K562 (cell line): ENCODE measurements at regions not wholly inside any gene's neighbourhood (a gene's known extent, or its start where the extent isn't known, plus 50 kb on each side); places are given as distances from the start of the nearest gene placed in this dataset.
"Not testable (repeated sequence)": the region's sequence is repeated elsewhere in the genome, so short reads cannot be mapped to it uniquely, and the experiment has no call there.

ENCODE experiments used
- ATAC-seq: fragments of 200-7000 bp; cut with Tn5 transposase; 3 replicates; pipeline ENCODE4 v1.9.1; 2020; ENCODE audit warnings: moderate library complexity
- BruUV-seq: library from RNA; stranded (reverse); fragments of 400-500 nt; replicated peaks from 2 replicates; lab custom pipeline; 2021; lab: Mats Ljungman, UMichigan
- CTCF ChIA-PET: fragments of 300-600 bp; formaldehyde crosslinking; extraction: SDS; loops from one replicate; lab custom pipeline; 2021; ENCODE audit warnings: low intra/inter-chr PET ratio; lab: Yijun Ruan, JAX
- POLR2A ChIA-PET: fragments of 300-600, 350-650 bp; sonication (Branson Sonifier 250); formaldehyde crosslinking; extraction: SDS; loops from one replicate; lab custom pipeline; 2021; ENCODE audit warnings: antibody characterized with exemption, inconsistent platforms; lab: Yijun Ruan, JAX
- DNase-seq, 4 experiments: peaks; one replicate each; pipeline versions ENCODE4 v3.0.0 to v3.0.0-alpha.2; 2011 to 2018; ENCODE audit warnings: low spot score in 3 of 4, mixed read lengths in 3 of 4; ENCODE audit errors: extremely low read depth in 1 of 4
- FAIRE-seq: peaks from 2 replicates; lab custom pipeline; 2011; peaks lifted over from hg19 to GRCh38; lab: Jason Lieb, UNC
- H2AFZ ChIP-seq: 2 replicates; pipeline ENCODE4 v1.6.0; 2011; ENCODE audit warnings: low read depth, low read length, control low read depth, inconsistent platforms
- H3K27ac ChIP-seq: fragments of 200-600 bp; 3 replicates; pipeline ENCODE4 v1.8.0; 2011; ENCODE audit warnings: low read depth, mild to moderate bottlenecking, control low read depth, inconsistent platforms, low read length, moderate library complexity, mixed read lengths; ENCODE audit errors: extremely low read depth
- H3K27me3 ChIP-seq, 2 experiments: fragments of 300-600 bp in 1 of 2; 2 replicates in 1 of 2; 3 replicates in 1 of 2; pipeline versions ENCODE4 v1.6.0 to v1.8.0; 2011; ENCODE audit warnings: inconsistent platforms in 2 of 2, low read length in 2 of 2, mild to moderate bottlenecking in 1 of 2, mixed read lengths in 1 of 2, moderate library complexity in 1 of 2; ENCODE audit not compliant: control insufficient read depth in 2 of 2, insufficient read depth in 2 of 2
- H3K36me3 ChIP-seq: fragments of 300-600 bp; 3 replicates; pipeline ENCODE4 v1.8.0; 2011; ENCODE audit warnings: mild to moderate bottlenecking, low read length, inconsistent platforms; ENCODE audit not compliant: control insufficient read depth, insufficient read depth
- H3K4me1 ChIP-seq, 2 experiments: fragments of 200-600 bp in 1 of 2; replicated peaks in 1 of 2; 2 replicates in 1 of 2; 3 replicates in 1 of 2; pipeline versions ENCODE4 v1.5.1 to v1.8.0; 2011; ENCODE audit warnings: inconsistent platforms in 2 of 2, low read length in 2 of 2, mild to moderate bottlenecking in 1 of 2, mixed read lengths in 1 of 2, moderate library complexity in 1 of 2; ENCODE audit not compliant: control insufficient read depth in 2 of 2, insufficient read depth in 2 of 2
- H3K4me2 ChIP-seq: 2 replicates; pipeline ENCODE4 v1.6.1; 2011; ENCODE audit warnings: low read length, control low read depth, inconsistent platforms, mixed read lengths; ENCODE audit not compliant: insufficient read depth
- H3K4me3 ChIP-seq: fragments of 200-600 bp; sonication (generic), shearing (Covaris generic); 2 replicates; pipeline ENCODE4 v1.5.1; 2016; ENCODE audit warnings: control low read depth, inconsistent platforms
- H3K79me2 ChIP-seq: fragments of 200-600 bp; 3 replicates; pipeline ENCODE4 v1.8.0; 2011; ENCODE audit warnings: low read length, inconsistent platforms; ENCODE audit not compliant: control insufficient read depth, insufficient read depth
- H3K9ac ChIP-seq, 2 experiments: 2 replicates each; pipeline versions ENCODE4 v1.6.0 to v1.6.1; 2011; ENCODE audit warnings: low read depth in 2 of 2, low read length in 2 of 2, control low read depth in 1 of 2, inconsistent platforms in 1 of 2, mild to moderate bottlenecking in 1 of 2, mixed read lengths in 1 of 2; ENCODE audit not compliant: insufficient read depth in 1 of 2
- H3K9me1 ChIP-seq: one replicate; pipeline ENCODE4 v1.6.0; 2011; ENCODE audit warnings: inconsistent platforms, mild to moderate bottlenecking, low read length, moderate library complexity; ENCODE audit not compliant: control insufficient read depth, insufficient read depth
- H3K9me3 ChIP-seq: replicated peaks from 2 replicates; pipeline ENCODE4 v1.5.1; 2011; ENCODE audit warnings: low read depth, low read length, inconsistent platforms; ENCODE audit not compliant: control insufficient read depth, insufficient read depth
- H4K20me1 ChIP-seq: replicated peaks from 2 replicates; pipeline ENCODE4 v1.6.1; 2011; ENCODE audit warnings: low read length, inconsistent platforms, mixed read lengths; ENCODE audit not compliant: control insufficient read depth, insufficient read depth
- BRCA1 ChIP-seq, 2 experiments: fragments of 450-650 bp in 1 of 2; sonication (generic) in 1 of 2; formaldehyde crosslinking in 1 of 2; IDR thresholded peaks; 2 replicates each; pipeline versions ENCODE4 v1.5.0 to v1.6.1; 2017 to 2020; ENCODE audit warnings: mild to moderate bottlenecking in 1 of 2, missing genetic modification reagents in 1 of 2
- MED1 ChIP-seq: sonication (generic); formaldehyde crosslinking; IDR thresholded peaks from 2 replicates; pipeline ENCODE4 v1.8.1; 2023; ENCODE audit warnings: missing genetic modification reagents, borderline replicate concordance
- RFX1 ChIP-seq: fragments of 450-650 bp; IDR thresholded peaks from 2 replicates; pipeline ENCODE4 v1.6.1; 2016; ENCODE audit warnings: mild to moderate bottlenecking, moderate library complexity
- ZNF644 ChIP-seq: fragments of 200-800 bp; sonication (Bioruptor generic); IDR thresholded peaks from 2 replicates; pipeline ENCODE4 v1.6.1; 2016; ENCODE audit warnings: low read depth, missing genetic modification characterization, missing compliant biosample characterization
- WGBS: fragments of 100-300 bp; shearing (Covaris generic); methylation state at CpG from one replicate; pipeline ENCODE4 v1.1.6; 2016; ENCODE audit warnings: low coverage, mixed read lengths; ENCODE audit not compliant: insufficient coverage; ENCODE audit errors: missing lambda C conversion rate; 5-methylcytosine and 5-hydroxymethylcytosine counted together
- in situ Hi-C: fragments of 300-500 bp; cut with MboI; formaldehyde crosslinking; loops from 4 replicates; pipeline ENCODE4 v1.15.0; 2018; ENCODE audit warnings: inconsistent platforms, mixed read lengths
- intact Hi-C: fragments of 100-400 bp; cut with micrococcal nuclease; formaldehyde crosslinking; loops from 2 replicates; pipeline ENCODE4 v1.14.2; 2022
- TF ChIP-seq, protein P1 (sequence below), 2 experiments: fragments of 150-350 bp in 1 of 2; IDR thresholded peaks; 2 replicates each; pipeline ENCODE4 v1.6.1; 2012 to 2016; ENCODE audit warnings: low read depth in 2 of 2, low read length in 2 of 2, mild to moderate bottlenecking in 1 of 2, moderate library complexity in 1 of 2

DNA sequence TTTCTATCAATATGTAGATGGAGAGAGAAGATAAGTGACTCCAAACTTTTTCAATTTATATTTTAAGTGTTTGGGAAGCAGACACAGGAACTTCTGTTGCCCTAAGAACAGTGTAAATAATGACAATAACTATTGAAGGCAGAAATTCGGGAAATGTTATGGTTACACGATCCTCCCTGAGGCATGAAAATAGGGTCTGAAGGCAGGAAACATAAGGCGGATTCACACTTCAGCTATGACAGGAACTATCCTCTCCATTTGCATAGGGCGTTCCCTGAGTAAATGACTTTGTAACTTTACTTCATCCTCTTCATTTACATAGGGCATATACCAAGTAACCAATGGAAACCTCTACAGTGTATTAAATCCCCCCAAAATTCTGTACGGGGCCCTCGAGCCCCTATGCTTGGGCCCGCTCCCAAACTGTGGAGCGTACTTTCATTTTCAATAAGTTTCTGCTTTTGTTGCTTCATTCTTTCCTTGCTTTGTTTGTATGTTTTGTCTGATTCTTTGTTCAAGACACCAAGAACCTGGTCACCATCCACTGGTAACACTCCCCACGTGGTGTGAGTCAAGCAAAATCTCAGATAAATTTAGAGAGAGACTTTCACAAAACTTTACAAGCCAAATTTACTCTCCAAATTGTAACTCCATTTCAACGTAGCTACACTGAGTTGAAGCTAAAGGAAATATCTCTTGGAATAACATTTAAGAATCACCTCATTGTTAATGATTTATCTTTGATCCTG is 2504.3 kb downstream of the ARAP2 start:
- POLR2A ChIA-PET: no interaction called here
- Histone ChIP-seq H3K79me2 (no peaks in the 10 kb centered on the region), H3K27me3 (no peaks in the 10 kb centered on the region), H3K9me1 (no peaks in the 10 kb centered on the region), H3K27ac (peak overlapping the region; percentile 44; the same call in 1 of the 3 replicates), H3K9ac (no peak overlapping the region), H3K9me3 (no peaks in the 10 kb centered on the region; the same call in 1 of the 2 replicates), H4K20me1 (no peaks in the 10 kb centered on the region), H3K4me2 (no peak overlapping the region), H2AFZ (peak overlapping the region; percentile 45; the same call in 1 of the 2 replicates), H3K4me3 (no peak overlapping the region), H3K4me1 (no peaks in the 10 kb centered on the region), H3K36me3 (no peaks in the 10 kb centered on the region)
- CTCF ChIA-PET: no interaction called here
- WGBS: 1% methylated on average over 10 of the region's 10 CpGs
- in situ Hi-C loops (no loop called here), intact Hi-C loops (no loop called here)
- ATAC-seq: peak; percentile 37; the same call in 1 of the 3 replicates
- DNase-seq: no peak
- TF ChIP-seq, protein P1, sequence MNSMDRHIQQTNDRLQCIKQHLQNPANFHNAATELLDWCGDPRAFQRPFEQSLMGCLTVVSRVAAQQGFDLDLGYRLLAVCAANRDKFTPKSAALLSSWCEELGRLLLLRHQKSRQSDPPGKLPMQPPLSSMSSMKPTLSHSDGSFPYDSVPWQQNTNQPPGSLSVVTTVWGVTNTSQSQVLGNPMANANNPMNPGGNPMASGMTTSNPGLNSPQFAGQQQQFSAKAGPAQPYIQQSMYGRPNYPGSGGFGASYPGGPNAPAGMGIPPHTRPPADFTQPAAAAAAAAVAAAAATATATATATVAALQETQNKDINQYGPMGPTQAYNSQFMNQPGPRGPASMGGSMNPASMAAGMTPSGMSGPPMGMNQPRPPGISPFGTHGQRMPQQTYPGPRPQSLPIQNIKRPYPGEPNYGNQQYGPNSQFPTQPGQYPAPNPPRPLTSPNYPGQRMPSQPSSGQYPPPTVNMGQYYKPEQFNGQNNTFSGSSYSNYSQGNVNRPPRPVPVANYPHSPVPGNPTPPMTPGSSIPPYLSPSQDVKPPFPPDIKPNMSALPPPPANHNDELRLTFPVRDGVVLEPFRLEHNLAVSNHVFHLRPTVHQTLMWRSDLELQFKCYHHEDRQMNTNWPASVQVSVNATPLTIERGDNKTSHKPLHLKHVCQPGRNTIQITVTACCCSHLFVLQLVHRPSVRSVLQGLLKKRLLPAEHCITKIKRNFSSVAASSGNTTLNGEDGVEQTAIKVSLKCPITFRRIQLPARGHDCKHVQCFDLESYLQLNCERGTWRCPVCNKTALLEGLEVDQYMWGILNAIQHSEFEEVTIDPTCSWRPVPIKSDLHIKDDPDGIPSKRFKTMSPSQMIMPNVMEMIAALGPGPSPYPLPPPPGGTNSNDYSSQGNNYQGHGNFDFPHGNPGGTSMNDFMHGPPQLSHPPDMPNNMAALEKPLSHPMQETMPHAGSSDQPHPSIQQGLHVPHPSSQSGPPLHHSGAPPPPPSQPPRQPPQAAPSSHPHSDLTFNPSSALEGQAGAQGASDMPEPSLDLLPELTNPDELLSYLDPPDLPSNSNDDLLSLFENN (IDR thresholded peaks at IDR 0.05; ENCODE audit: low read depth in 2 of 2, low read length in 2 of 2): no peak
- TF ChIP-seq ZNF644 (tag) (no peak), BRCA1 (IDR thresholded peaks at IDR 0.05) (no peak), BRCA1 (CRISPR knock-in tag; IDR thresholded peaks at IDR 0.05) (no peak), MED1 (no peak), RFX1 (peak; percentile 18; the same call in 1 of the 2 replicates)
- no TSS peak for BruUV-seq
- FAIRE-seq: no peak

DNA sequence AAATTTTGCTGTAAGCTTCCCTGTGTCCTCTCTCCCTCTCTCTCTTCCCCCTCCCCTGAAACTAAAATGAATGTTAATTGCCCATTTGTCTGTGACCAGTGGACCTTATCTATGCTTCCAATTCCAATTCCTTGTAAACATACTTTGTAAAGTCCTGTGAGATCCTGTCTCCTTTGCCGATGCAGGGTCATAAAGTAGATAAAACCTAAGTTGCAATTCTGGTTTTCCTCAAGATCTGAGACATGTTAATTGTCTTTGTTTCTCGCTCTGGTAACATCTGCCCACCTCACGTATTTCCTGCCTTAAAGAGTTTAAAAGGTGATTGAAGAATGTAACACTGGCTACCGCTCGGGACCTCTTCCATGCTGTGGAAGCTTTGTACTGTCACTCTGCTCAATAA is 2503.4 kb downstream of the ARAP2 start:
- not testable (repeated sequence) for FAIRE-seq, H3K4me2 ChIP-seq

More for the DNA sequence above, 2503.4 kb downstream of the ARAP2 start:
- intact Hi-C loops, CTCF ChIA-PET, H3K27ac ChIP-seq, H3K79me2 ChIP-seq, BruUV-seq, POLR2A ChIA-PET, H4K20me1 ChIP-seq, DNase-seq, H3K9me3 ChIP-seq, ATAC-seq, H3K9ac ChIP-seq, H3K9me1 ChIP-seq, in situ Hi-C loops, H3K4me3 ChIP-seq, H2AFZ ChIP-seq, H3K27me3 ChIP-seq, H3K36me3 ChIP-seq, H3K4me1 ChIP-seq: not testable (repeated sequence)
- WGBS: 2% methylated on average over 5 of the region's 5 CpGs
